ENCODE measurements at regions not wholly inside any gene's neighbourhood (a gene's known extent, or its start where the extent isn't known, plus 50 kb on each side); places are given as distances from the start of the nearest gene placed in this dataset.

- no peak for DNase-seq (ENCODE audit: low read depth)
Observed at GRCh38 chr3:39750712-39751111, 58.7 kb upstream of the MYRIP start.

GRCh38 chr3:39751286-39751685 is 58.1 kb upstream of the MYRIP start:
- DNase-seq (ENCODE audit: low read depth), result no peak

- no peak for DNase-seq (ENCODE audit: low read depth)
Observed at GRCh38 chr3:39752019-39752637, 57.3 kb upstream of the MYRIP start.

- no peak for DNase-seq (ENCODE audit: low read depth)
Observed at GRCh38 chr3:39752751-39753150, 56.7 kb upstream of the MYRIP start.

GRCh38 chr3:39753391-39753790 is 56.0 kb upstream of the MYRIP start:
- no peak for DNase-seq (ENCODE audit: low read depth)

- DNase-seq (ENCODE audit: low read depth), result no peak
Observed at GRCh38 chr3:39754549-39754948, 54.9 kb upstream of the MYRIP start.

- no peak for DNase-seq (ENCODE audit: low read depth)
Observed at GRCh38 chr3:39755100-39755499, 54.3 kb upstream of the MYRIP start.

GRCh38 chr3:39757307-39757706 is 52.1 kb upstream of the MYRIP start:
- no peak for DNase-seq (ENCODE audit: low read depth)
